Loucy (cell line): ENCODE measurements at regions not wholly inside any gene's neighbourhood (a gene's known extent, or its start where the extent isn't known, plus 50 kb on each side); places are given as distances from the start of the nearest gene placed in this dataset.

Source experiments
- CTCF ChIP-seq: fragments of 200-600 bp; sonication (generic); conservative IDR thresholded peaks from 2 replicates; pipeline ENCODE4 v1.5.1; 2014; ENCODE audit warnings: mild to moderate bottlenecking, antibody characterized with exemption, low read length
- EZH2phosphoT487 ChIP-seq: fragments of 200-600 bp; IDR thresholded peaks from 2 replicates; pipeline ENCODE4 v1.6.1; 2018; ENCODE audit warnings: antibody characterized with exemption, mild to moderate bottlenecking, moderate library complexity, borderline replicate concordance

GRCh38 chr2:20106746-20107145 is 55.3 kb upstream of the LAPTM4A start:
- TF ChIP-seq CTCF: no peak
- TF ChIP-seq EZH2phosphoT487: no peak
